Activated naive CD8-positive, alpha-beta T cell treated with anti-CD3 and anti-CD28 coated beads, Interleukin-2, amount 50 U/mL, for 24 hours (primary cell): ENCODE measurements at regions not wholly inside any gene's neighbourhood (a gene's known extent, or its start where the extent isn't known, plus 50 kb on each side); places are given as distances from the start of the nearest gene placed in this dataset.
A peak's percentile ranks its signal among the peaks of the same experiment; 100 is the strongest.

Experiments used
- ATAC-seq: fragments of 150-1000 bp; cut with Tn5 transposase; one replicate; pipeline ENCODE4 v1.10.0; 2021
- DNase-seq: peaks from one replicate; pipeline ENCODE4 v3.0.0; 2021
- H3K27ac Mint-ChIP-seq: one replicate; pipeline ENCODE4 v1.8.0; 2021; ENCODE audit warnings: mild to moderate bottlenecking, mixed read lengths
- H3K27me3 Mint-ChIP-seq: one replicate; pipeline ENCODE4 v1.8.0; 2021; ENCODE audit warnings: mixed read lengths
- H3K36me3 Mint-ChIP-seq: one replicate; pipeline ENCODE4 v1.8.0; 2021; ENCODE audit warnings: low read depth, mixed read lengths
- H3K4me1 Mint-ChIP-seq: one replicate; pipeline ENCODE4 v1.8.0; 2021; ENCODE audit warnings: mixed read lengths
- H3K4me3 Mint-ChIP-seq: one replicate; pipeline ENCODE4 v1.8.0; 2021; ENCODE audit warnings: mild to moderate bottlenecking, moderate library complexity, mixed read lengths
- H3K9me3 Mint-ChIP-seq: one replicate; pipeline ENCODE4 v1.8.0; 2021; ENCODE audit warnings: mixed read lengths

DNA sequence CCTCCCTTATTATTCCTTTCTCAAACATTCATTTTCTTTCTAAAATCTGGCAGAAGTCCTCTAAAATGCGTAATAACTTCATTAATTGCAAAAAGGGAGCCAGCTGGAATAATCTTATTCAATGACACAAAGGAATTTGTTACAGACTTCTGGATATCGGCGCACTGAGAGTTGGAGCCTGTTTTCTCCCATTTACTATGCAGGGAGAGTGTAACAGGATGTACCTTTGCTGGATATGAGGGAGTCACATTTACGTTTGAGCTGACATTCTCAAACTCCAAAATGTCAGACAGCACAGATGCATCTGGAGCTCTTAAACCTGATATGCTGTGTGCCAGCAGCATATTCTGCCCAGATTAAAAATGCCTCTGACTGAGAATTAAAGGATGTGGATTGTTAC, 275.3 kb downstream of the TMX3 start:
- no peaks in the 10 kb centered on the region for H3K36me3 Mint-ChIP-seq
- H3K4me3 Mint-ChIP-seq: no peak overlapping the region
- DNase-seq (no peak), ATAC-seq (no peak)
- H3K27me3 Mint-ChIP-seq: no peaks in the 10 kb centered on the region
- H3K4me1 Mint-ChIP-seq: peaks cover 5% of the 10 kb centered on the region
- no peak overlapping the region for H3K27ac Mint-ChIP-seq
- H3K9me3 Mint-ChIP-seq: peaks cover 19% of the 10 kb centered on the region

DNA sequence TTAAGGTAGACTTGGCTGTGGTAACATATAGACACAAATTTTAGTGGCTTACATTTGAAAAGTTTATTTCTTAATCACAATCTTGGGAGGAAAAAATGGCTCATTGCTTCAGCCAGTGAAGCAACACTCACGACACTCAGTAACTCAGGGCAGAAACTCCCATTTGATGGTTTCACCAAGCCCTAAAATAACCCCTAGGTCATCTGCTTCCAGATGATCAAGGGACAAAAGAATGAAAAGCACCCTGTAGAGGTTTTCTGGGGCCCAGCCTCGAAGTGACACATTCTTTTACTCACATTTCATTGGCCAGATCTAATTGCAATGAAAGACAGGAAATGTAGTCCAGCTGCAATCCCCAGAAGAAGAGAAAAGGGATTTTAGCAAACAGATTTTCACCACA, 275.9 kb downstream of the TMX3 start:
- Mint-ChIP-seq H3K27ac (no peak overlapping the region), H3K27me3 (no peaks in the 10 kb centered on the region), H3K9me3 (peaks cover 15% of the 10 kb centered on the region), H3K4me3 (no peak overlapping the region), H3K4me1 (peaks cover 5% of the 10 kb centered on the region), H3K36me3 (no peaks in the 10 kb centered on the region)
- DNase-seq: no peak
- ATAC-seq: peak; percentile 36

DNA sequence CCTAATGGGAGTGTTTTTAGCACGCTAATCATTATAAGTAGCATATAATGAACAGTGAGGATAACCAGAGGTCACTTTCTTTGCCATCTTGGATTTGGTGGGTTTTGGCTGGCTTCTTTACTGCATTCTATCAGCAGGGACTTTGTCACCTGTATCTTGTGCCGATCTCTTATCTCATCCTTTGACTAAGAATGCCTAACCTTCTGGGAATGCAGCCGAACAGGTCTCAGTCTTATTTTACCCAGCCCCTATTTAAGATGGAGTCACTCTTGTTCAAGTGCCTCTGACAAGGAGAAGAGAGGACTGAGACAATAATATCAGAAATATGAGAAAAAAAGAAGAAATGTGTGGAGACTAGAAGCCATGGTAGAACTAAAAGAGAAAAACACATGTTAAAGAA, 276.4 kb downstream of the TMX3 start:
- Mint-ChIP-seq H3K4me1 (peaks cover 5% of the 10 kb centered on the region), H3K27me3 (no peaks in the 10 kb centered on the region), H3K36me3 (no peaks in the 10 kb centered on the region), H3K4me3 (no peak overlapping the region), H3K27ac (no peak overlapping the region), H3K9me3 (peaks cover 15% of the 10 kb centered on the region)
- DNase-seq: no peak
- ATAC-seq: no peak

DNA sequence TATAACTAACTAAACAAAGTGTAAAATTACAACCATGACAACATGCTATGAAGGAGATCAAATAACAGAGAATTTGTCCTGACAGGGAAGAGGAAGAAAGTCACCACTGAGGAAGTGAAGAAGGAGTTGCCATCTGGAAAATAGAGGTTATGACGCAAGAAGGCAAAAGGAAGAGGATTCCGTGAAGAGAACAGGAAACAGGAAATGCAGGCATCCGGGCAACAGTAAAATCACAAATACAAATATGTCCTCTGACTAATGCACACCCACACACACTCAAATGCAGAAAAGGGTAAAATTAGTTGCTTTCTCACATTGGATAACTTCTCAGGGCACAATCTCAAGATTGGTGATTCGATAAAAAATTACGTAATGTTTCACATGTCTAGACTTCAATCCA, 278.4 kb downstream of the TMX3 start:
- Mint-ChIP-seq H3K4me1 (peaks cover 5% of the 10 kb centered on the region), H3K27ac (no peak overlapping the region), H3K36me3 (no peaks in the 10 kb centered on the region), H3K4me3 (no peak overlapping the region), H3K9me3 (peaks cover 15% of the 10 kb centered on the region), H3K27me3 (no peaks in the 10 kb centered on the region)
- ATAC-seq: no peak
- no peak for DNase-seq

DNA sequence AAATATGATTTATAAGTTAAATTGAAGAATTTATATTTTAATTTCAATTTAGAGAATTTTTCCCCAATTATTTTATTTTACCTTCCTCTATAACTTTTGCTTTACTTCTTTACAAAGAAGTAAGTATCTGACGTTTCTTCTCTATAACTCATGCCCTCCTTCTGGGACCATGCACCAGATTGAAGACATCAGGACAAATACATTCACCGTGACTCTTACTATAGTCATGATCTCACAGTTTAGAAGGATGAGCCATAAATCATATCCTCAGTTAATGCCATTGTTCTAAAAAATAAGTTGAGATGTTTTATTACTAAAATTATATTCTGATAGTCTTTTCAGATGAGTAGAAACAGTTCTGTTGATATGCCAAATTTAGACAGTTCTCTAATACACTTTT, 279.3 kb downstream of the TMX3 start:
- no peak overlapping the region for H3K27ac Mint-ChIP-seq
- DNase-seq (no peak), ATAC-seq (no peak)
- H3K9me3 Mint-ChIP-seq: peaks cover 15% of the 10 kb centered on the region
- H3K4me3 Mint-ChIP-seq: no peak overlapping the region
- no peaks in the 10 kb centered on the region for H3K27me3 Mint-ChIP-seq
- H3K36me3 Mint-ChIP-seq: no peaks in the 10 kb centered on the region
- H3K4me1 Mint-ChIP-seq: peaks cover 5% of the 10 kb centered on the region

DNA sequence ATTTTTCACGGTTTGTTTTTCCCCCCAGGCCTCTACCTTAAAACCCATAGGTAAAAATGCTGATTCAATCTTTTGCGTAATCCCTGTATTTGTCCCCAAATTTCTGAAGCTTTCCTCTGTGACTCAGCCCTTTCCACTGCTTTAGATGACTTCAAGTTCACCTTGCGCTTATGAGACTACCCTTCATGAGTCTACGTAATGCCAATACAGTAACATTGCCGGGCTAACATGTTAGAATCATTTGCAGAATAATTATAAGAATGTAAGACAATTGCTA, 283.0 kb downstream of the TMX3 start:
- ATAC-seq: no peak

DNA sequence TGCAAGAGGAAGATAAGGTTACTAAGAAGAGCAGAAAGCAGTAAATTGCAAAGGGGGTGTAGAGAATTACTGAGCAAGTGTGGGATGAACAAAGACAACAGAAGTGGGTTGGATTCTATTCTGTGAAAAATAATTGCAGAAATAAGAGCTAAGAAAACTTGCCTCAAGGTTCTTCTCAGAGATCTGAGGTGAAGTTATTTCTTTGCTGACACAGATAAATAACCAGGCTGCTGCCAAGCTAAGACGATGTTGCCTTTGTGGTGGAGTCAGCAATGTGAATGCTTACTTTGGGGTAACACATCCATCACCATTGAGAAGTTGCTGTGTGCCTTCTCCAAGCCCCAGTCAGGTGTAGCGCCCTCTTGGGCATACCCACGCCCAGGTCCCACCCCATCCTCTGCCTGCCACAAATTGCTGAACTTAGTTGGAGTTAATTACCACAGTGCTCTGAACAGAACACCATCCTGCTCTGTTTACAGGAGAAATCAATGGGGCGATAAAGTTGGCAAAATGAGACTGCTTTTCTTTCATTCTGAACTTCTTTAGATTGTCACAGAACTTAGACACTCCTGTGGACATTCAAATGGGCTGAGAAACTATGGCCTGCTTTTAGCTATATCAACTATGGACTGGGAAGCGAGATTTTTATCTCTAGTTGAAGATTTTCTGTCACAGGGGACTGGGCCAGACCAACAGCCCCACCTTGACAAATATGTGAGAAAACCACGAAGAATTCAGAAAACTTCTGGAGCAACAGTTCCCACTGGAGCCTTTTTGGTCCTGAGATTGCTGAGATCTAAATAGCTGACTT, 283.6 kb downstream of the TMX3 start:
- Mint-ChIP-seq H3K9me3 (peaks cover 5% of the 10 kb centered on the region), H3K27ac (no peak overlapping the region), H3K4me3 (no peak overlapping the region), H3K36me3 (no peaks in the 10 kb centered on the region), H3K27me3 (no peaks in the 10 kb centered on the region), H3K4me1 (peaks cover under 1% of the 10 kb centered on the region)
- no peak for ATAC-seq
- no peak for DNase-seq

More for the DNA sequence above, 283.0 kb downstream of the TMX3 start:
- H3K36me3 Mint-ChIP-seq: no peaks in the 10 kb centered on the region
- H3K9me3 Mint-ChIP-seq: peaks cover 10% of the 10 kb centered on the region
- no peak for DNase-seq
- H3K4me3 Mint-ChIP-seq: no peak overlapping the region
- H3K27me3 Mint-ChIP-seq: no peaks in the 10 kb centered on the region
- H3K4me1 Mint-ChIP-seq: peaks cover 5% of the 10 kb centered on the region
- H3K27ac Mint-ChIP-seq: no peak overlapping the region

DNA sequence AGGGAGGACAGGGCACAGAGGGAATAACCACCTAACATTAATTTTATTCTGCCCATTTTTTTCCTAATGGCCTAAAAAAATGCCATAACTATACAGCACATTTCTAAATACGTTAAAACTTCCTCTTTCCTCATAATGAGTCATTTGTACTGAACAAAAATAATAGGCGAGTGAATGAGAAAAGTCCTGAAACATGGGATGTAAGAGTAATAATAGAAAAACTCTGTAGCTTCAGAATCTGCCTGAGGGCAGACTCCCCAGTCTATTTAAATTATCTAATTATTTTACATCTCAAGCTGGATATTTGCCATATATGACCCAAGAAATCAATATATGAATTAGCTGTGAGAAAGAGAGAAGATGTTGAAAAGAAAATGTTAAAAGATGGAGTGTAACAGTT, 285.1 kb downstream of the TMX3 start:
- Mint-ChIP-seq H3K27me3 (no peaks in the 10 kb centered on the region), H3K4me1 (no peaks in the 10 kb centered on the region), H3K9me3 (no peaks in the 10 kb centered on the region), H3K36me3 (no peaks in the 10 kb centered on the region), H3K27ac (no peak overlapping the region), H3K4me3 (no peak overlapping the region)
- DNase-seq (no peak), ATAC-seq (no peak)

DNA sequence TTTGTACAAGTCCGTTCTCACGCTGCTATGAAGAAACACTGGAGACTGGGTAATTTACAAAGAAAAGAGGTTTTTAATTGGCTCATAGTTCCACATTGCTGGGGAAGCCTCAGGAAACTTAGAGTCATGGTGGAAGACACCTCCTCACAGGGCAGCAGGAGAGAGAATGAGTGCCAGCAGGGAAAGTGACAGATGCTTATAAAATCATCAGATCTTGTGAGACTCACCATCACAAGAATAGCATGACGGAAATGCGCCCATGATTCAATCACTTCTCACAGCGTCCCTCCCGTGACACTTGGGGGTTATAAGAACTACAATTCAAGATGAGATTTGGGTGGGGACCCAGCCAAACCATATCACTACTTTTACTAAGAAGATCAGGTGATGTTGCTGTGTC, 285.8 kb downstream of the TMX3 start:
- Mint-ChIP-seq H3K27me3 (no peaks in the 10 kb centered on the region), H3K27ac (no peak overlapping the region), H3K4me3 (no peak overlapping the region), H3K4me1 (no peaks in the 10 kb centered on the region), H3K36me3 (no peaks in the 10 kb centered on the region), H3K9me3 (no peaks in the 10 kb centered on the region)
- ATAC-seq (no peak), DNase-seq (no peak)

DNA sequence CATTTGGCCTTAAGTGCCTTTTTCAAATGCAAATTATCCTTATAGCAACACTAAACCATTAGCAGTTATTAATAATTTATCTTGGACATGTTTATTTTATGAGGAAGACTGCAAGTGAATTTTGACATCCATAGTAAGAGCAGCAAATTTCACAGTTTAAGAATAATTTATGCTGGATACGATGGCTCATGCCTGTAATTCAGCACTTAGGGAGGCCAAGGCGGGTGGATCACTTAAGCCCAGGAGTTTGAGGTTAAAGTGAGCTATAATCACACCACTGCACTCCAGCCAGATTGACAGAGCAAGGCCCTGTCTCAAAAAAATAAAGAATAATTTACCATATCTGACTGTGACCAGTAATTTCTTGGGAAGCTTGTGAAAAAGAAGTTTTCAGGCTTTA, 286.2 kb downstream of the TMX3 start:
- no peaks in the 10 kb centered on the region for H3K9me3 Mint-ChIP-seq
- no peak overlapping the region for H3K4me3 Mint-ChIP-seq
- ATAC-seq: no peak
- H3K27me3 Mint-ChIP-seq: no peaks in the 10 kb centered on the region
- no peaks in the 10 kb centered on the region for H3K4me1 Mint-ChIP-seq
- no peak for DNase-seq
- H3K36me3 Mint-ChIP-seq: no peaks in the 10 kb centered on the region
- H3K27ac Mint-ChIP-seq: no peak overlapping the region

DNA sequence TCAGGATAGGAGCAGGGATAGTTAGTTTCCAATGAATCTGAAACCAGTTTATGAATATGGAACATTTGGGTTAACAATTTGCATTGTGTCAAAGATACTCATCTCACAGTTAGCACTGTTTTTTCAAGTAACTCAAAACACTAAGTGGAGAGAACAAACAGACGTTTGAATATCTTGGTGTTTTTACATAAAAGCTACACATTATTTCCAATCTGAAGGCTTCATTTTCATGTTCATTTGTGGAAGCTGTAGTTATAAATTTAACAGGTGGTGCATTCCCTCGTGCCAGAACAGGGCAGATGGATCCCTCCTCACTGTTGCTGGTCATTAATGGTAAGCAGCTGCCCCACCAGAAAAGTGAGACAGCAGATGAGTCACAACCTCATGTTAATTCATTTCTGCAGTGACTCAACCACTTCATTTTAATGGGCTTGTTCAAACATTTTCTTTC, 286.9 kb downstream of the TMX3 start:
- no peak for DNase-seq
- Mint-ChIP-seq H3K9me3 (peaks cover 1% of the 10 kb centered on the region), H3K27ac (no peak overlapping the region), H3K4me3 (no peak overlapping the region), H3K27me3 (no peaks in the 10 kb centered on the region), H3K4me1 (no peaks in the 10 kb centered on the region), H3K36me3 (no peaks in the 10 kb centered on the region)
- ATAC-seq: no peak

DNA sequence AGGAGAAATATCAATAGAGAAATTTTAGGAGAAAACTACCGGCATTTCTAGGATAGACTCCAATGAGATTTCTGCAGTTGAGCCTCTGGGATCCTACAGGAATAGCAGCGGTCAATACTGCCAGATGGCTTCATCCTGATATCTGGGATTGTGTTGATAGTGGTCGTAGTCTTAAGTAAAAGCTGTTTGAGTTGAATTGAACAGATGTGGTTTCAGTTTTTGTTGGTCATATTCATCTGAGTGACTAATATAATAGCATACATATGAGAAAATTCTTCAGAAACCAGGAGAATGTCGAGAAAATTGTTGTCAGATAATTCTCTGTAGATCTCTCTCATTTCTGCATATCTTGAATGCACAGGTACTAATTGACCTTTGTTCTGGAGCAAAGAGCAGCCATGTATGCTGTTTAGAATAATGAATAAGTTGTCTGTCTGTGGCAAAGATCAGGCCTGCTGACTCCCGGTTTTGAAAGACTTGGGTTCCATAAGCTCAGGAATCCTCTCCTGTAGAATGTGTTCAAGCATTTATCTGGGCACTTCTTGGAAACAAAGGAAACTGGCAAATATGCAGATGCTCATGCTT, 288.1 kb downstream of the TMX3 start:
- ATAC-seq: no peak
- Mint-ChIP-seq H3K9me3 (peaks cover 6% of the 10 kb centered on the region), H3K27me3 (no peaks in the 10 kb centered on the region), H3K27ac (no peak overlapping the region), H3K4me1 (no peaks in the 10 kb centered on the region), H3K36me3 (no peaks in the 10 kb centered on the region), H3K4me3 (no peak overlapping the region)
- no peak for DNase-seq

DNA sequence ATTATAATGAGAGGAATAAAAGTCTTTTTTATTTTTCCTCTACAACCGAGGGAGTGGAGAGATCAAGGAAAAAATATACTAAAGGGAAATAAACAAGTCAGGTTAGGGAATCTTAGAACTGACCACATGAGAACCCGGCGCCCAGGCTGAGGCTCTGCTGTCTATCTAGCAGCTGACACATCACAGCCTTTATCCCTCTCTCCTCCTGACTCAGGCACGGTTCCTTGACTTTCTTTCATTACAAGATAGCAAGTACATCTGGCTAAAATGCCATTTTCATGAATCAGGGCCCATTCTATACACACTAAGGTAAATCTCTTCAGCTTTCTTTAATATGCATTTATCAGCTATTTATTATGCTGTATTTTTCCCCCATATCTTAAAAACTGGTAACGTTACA, 296.0 kb downstream of the TMX3 start:
- DNase-seq (no peak), ATAC-seq (no peak)
- Mint-ChIP-seq H3K27me3 (peaks cover 2% of the 10 kb centered on the region), H3K36me3 (no peaks in the 10 kb centered on the region), H3K4me1 (no peaks in the 10 kb centered on the region), H3K27ac (no peak overlapping the region), H3K4me3 (no peak overlapping the region), H3K9me3 (peaks cover 6% of the 10 kb centered on the region)

DNA sequence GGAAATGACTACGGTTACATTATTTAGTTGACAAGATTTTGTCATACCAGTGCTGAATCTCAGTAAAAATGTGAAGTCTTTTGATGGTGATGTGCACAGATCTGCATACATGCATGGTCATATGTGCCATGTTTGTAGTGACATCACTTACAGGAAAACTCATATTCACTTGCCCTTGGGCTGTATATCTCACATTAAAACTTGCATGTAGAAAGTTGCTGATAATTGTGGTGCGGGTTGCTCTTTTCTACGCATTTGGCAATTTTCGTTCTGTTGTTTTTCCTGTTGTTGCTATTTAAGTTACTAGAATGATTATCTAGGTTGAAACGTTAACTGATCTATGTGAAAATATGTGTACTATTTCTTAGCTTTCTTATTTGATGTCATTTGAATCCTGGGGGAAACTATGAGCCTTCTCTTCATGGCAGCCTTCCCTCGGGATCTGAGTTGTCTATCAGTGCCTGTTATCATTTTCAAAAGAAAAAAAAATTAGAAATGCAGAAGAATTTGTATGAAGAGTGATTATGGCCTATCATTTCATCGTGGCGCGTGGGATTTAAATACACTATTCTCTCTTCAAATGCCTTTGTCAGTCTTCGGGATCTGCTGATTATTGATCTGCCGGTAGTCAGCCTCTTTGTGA, 296.6 kb downstream of the TMX3 start:
- Mint-ChIP-seq H3K9me3 (peaks cover 6% of the 10 kb centered on the region), H3K27me3 (peaks cover 2% of the 10 kb centered on the region), H3K36me3 (no peaks in the 10 kb centered on the region), H3K27ac (no peak overlapping the region), H3K4me3 (no peak overlapping the region), H3K4me1 (no peaks in the 10 kb centered on the region)
- DNase-seq (no peak), ATAC-seq (no peak)

DNA sequence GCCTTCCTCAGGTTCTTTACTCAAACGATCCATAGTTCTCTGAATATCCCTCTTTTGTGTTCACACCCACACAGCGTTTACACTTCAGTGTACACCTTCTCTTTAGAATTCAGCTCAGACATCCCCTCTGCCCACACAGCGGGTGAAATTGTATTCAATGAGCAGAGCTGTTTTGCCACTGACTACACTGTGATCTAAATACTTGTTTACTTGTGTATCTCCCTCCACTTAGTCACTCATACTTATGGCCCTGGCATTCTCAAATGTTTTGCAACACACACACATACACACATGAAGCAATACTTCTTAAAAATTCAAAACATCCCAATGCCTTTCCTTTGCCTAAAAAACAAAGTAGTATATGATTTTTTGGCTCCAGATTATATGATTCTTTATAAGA, 297.1 kb downstream of the TMX3 start:
- no peak for DNase-seq

More for the DNA sequence above, 297.1 kb downstream of the TMX3 start:
- Mint-ChIP-seq H3K27ac (no peak overlapping the region), H3K9me3 (peaks cover 3% of the 10 kb centered on the region), H3K27me3 (peaks cover 2% of the 10 kb centered on the region), H3K36me3 (no peaks in the 10 kb centered on the region), H3K4me3 (no peak overlapping the region), H3K4me1 (no peaks in the 10 kb centered on the region)
- ATAC-seq: no peak
